T-helper 1 cell treated with Interleukin-12 subunit alpha and Interleukin-12 subunit beta and Interleukin-4 antibody, amounts not matched to agents 30 ng/mL and 1 ng/mL, for 36 hours (primary cell): ENCODE measurements at regions not wholly inside any gene's neighbourhood (a gene's known extent, or its start where the extent isn't known, plus 50 kb on each side); places are given as distances from the start of the nearest gene placed in this dataset.
"Not testable (repeated sequence)": the region's sequence is repeated elsewhere in the genome, so short reads cannot be mapped to it uniquely, and the experiment has no call there.

Experiments
- intact Hi-C: fragments of 100-400 bp; cut with micrococcal nuclease; formaldehyde crosslinking; loops from one replicate; pipeline ENCODE4 v1.15.1; 2024

- intact Hi-C loops, result no loop called here
These were observed 330.3 kb downstream of the HGF start for GRCh38 chr7:81439591-81439990.

- intact Hi-C loops, result not testable (repeated sequence)
These were observed 332.7 kb downstream of the HGF start for GRCh38 chr7:81437160-81437559.

GRCh38 chr7:81433692-81434331 lies 336.0 kb downstream of the HGF start:
- intact Hi-C loops, result no loop called here

GRCh38 chr7:81433206-81433605 lies 336.6 kb downstream of the HGF start:
- intact Hi-C loops, result no loop called here

GRCh38 chr7:81430761-81431160 lies 339.1 kb downstream of the HGF start:
- intact Hi-C loops, result no loop called here

- intact Hi-C loops, result no loop called here
These were observed 339.7 kb downstream of the HGF start for GRCh38 chr7:81430150-81430549.

GRCh38 chr7:81427461-81427860 lies 342.4 kb downstream of the HGF start:
- intact Hi-C loops, result no loop called here

GRCh38 chr7:81420526-81421226 lies 349.2 kb downstream of the HGF start:
- intact Hi-C loops, result no loop called here

- intact Hi-C loops, result no loop called here
These were observed 350.1 kb downstream of the HGF start for GRCh38 chr7:81419731-81420130.

- intact Hi-C loops, result no loop called here
These were observed 353.2 kb downstream of the HGF start for GRCh38 chr7:81416659-81417058.

- intact Hi-C loops, result no loop called here
These were observed 354.7 kb downstream of the HGF start for GRCh38 chr7:81415181-81415580.

GRCh38 chr7:81414411-81414810 lies 355.4 kb downstream of the HGF start:
- intact Hi-C loops, result no loop called here

- intact Hi-C loops, result no loop called here
These were observed 359.3 kb downstream of the HGF start for GRCh38 chr7:81410471-81411117.

GRCh38 chr7:81408728-81409127 lies 361.1 kb downstream of the HGF start:
- intact Hi-C loops, result no loop called here

- intact Hi-C loops, result no loop called here
These were observed 362.8 kb downstream of the HGF start for GRCh38 chr7:81407094-81407493.

- intact Hi-C loops, result no loop called here
These were observed 365.2 kb downstream of the HGF start for GRCh38 chr7:81404669-81405068.

- intact Hi-C loops, result no loop called here
These were observed 367.6 kb downstream of the HGF start for GRCh38 chr7:81402227-81402626.

GRCh38 chr7:81399471-81399870 lies 370.4 kb downstream of the HGF start:
- intact Hi-C loops, result no loop called here

GRCh38 chr7:81394029-81394428 lies 375.8 kb downstream of the HGF start:
- intact Hi-C loops, result no loop called here

GRCh38 chr7:81393018-81393417 lies 376.8 kb downstream of the HGF start:
- intact Hi-C loops, result no loop called here

- intact Hi-C loops, result no loop called here
These were observed 384.5 kb downstream of the HGF start for GRCh38 chr7:81385370-81385769.

- intact Hi-C loops, result no loop called here
These were observed 386.0 kb downstream of the HGF start for GRCh38 chr7:81383846-81384245.

- intact Hi-C loops, result not testable (repeated sequence)
These were observed 395.2 kb downstream of the HGF start for GRCh38 chr7:81374641-81375040.
